ENCODE measurements at regions not wholly inside any gene's neighbourhood (a gene's known extent, or its start where the extent isn't known, plus 50 kb on each side); places are given as distances from the start of the nearest gene placed in this dataset.
"Not testable (repeated sequence)": the region's sequence is repeated elsewhere in the genome, so short reads cannot be mapped to it uniquely, and the experiment has no call there.

DNA sequence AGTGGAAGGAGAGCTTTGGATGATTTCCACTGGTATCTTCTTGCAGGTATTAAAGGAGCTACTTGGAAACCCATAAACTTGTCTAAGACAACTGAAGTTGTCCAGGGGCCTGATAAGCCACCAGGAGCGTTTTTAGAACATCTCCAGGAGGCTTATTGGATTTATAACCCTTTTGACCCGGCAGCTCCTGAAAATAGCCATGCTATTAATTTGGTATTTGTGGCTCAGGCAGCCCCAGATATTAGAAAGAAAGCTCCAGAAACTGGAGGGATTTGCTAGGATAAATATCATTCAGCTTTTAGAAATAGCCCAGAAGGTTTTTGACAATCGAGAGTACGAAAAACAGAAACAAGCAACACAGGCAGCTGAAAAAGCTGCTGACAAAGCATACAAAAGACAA lies 461.0 kb upstream of the HTR1E start:
- no peak for DNase-seq (ENCODE audit: low read depth)

DNA sequence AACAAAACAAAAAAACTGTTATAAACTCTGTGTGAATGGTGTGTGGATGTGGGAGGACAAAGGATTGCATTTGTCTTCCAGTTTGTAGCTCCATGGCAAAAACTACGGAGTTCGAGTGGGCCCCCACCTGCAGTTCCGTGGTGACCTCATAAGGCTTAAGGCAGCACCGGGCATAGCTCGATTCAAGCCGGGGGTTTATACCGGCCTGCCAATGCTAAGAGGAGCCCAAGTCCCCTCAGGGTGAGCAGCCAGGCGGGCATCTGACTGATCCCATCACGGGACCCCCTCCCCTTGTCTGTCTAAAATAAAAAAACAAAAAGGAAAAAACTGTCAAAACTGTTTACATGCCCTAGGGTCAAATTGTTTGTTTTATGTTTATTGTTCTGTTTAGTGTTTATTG lies 463.2 kb upstream of the HTR1E start:
- no peak for DNase-seq (ENCODE audit: low read depth)

DNA sequence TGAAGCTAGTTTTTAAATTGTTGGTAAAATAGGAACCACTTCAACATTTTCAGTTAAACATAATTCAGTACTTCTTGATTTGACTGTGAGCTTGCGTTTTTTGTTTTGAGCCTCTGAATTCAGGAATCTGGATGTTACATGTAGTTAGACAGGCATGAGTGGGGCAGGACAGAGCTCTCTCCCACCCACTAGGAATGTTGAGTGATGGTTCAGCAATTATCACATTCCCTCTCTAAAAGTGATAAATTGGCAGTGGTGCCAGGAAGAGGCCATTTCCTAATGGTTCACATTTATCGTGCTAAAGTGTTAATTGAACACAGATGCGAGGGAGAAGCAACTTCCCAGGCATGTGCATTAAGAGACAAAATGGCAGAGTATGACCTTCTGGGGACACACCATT lies 465.5 kb upstream of the HTR1E start:
- DNase-seq (ENCODE audit: low read depth), result no peak

DNA sequence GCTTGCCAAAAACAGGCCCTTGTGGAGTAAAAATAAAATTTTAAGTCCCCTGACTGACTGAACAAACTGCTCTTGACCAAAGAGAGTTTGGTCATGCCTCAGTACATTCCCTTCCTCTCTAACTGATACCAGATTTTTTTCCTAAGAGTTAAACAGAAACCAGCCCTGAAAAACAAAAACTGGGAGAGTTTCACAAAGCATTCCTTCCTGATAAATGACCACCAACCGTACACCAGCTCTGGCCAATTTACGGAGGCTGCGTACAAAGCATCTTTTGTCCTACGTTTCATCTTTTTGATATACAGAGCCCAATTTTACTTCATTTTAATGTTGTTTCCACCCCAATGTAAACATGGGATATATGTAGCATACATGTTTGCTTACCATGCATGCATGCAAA lies 477.4 kb upstream of the HTR1E start:
- no peak for DNase-seq (ENCODE audit: low read depth)

DNA sequence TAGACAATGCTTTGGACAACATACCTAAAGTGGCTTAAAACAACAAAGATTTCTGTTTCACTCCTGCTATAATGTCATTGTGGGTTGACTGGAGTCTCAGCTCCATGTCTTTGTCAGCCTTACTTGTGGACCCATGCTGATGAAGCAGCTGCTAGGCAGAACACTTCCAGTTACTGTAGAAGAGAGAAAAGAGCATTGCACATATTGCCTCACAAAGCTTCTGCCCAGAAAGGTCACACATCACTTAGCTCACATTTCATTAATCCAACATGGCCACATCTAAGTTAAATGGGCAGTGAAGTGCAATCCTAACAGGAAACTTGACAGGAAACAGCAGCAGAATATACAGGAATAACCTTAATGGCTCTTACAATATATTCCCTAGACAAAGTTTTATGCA lies 480.5 kb upstream of the HTR1E start:
- no peak for DNase-seq (ENCODE audit: low read depth)

DNA sequence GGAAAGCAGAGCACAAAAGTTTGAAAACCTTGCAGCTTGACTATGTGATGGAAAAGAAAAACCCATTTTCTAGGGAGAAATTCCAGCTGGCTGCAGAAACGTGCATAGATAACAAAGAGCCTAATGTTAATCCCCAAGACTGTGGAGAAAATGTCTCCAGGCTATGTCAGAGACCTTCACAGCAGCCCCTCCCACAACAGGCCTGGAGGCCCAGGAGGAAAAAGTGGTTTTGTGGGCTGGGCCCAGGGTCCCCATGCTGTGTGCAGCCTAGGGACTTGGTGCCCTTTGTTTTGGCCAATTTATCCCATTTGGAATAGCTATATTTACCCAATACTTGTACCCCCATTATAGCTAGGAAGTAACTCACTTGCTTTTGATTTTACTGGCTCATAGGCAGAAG lies 484.1 kb upstream of the HTR1E start:
- no peak for DNase-seq (ENCODE audit: low read depth)

DNA sequence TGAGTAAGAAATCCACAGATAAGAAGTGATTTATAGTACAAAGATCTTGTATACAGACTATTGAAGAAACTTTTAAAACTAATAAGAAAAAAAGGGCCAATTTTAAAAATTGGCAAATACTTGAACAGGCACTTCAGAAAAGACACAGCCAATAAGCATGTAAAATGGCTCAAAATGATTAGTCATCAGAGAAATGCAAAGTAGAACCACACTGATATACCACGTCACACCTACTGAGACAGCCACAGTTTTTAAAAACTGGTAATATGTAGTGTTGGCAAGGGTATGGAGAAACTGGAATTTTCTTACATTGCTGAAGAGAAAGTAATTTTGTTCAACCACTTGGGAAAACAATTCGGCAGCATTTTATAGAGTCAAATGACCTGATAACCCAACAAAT lies 488.9 kb upstream of the HTR1E start:
- DNase-seq (ENCODE audit: low read depth), result no peak

DNA sequence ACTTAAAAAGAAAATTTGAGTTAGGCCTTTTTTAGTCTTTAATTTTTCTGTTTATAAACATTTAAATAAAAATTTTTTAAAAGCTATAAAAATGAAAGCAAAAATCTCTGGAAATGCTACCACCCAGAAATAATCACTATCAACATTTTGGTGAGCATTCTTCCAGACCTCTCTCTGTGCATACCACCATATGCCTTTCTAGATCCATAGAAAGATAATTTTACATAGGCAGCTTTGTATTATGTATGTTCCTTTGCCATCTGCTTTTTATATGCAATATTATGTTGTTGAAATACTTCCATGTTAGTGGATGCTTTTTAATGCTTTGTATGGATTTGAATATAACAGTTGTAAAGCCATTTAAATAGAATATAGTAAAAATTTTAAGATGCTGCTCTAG lies 496.7 kb upstream of the HTR1E start:
- DNase-seq (ENCODE audit: low read depth), result no peak

DNA sequence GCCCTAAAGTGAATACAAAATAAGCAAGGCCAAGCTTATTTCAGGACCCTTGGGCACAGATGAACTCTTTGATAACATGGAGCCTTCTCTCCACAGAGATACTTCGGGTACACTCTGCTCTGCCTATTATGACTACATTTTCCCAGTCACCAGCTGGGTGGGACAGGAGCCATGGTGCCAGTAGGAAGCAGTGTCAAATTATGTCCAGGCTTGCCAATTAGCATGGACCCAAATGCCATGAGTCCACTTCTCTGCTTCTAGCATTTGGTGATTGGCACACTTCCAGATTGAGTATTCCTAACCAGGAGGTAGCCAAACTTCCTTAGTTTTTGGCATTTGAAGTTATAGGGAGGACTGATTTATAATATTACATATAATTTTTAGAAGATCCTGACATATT lies 513.8 kb upstream of the HTR1E start:
- no peak for DNase-seq (ENCODE audit: low read depth)

DNA sequence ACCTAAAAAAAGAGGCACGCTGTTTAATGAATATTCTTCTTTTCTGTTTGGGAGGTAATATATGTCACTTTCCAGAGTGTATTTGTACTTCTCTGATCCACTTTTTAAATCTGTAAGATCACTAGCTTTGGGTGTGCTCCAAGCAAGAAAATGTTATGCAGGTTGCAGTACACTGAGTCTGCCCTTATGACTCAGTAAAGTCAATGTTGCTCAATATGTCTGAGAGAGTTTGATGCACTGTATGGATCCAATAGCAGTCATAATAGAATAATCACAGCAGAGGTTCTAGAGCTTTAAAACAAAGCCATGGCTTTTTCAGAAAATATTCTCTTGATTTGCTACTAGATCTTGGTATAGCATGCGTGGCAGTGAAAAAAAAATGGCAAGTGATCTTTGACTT lies 525.3 kb upstream of the HTR1E start:
- no peak for DNase-seq (ENCODE audit: low read depth)

DNA sequence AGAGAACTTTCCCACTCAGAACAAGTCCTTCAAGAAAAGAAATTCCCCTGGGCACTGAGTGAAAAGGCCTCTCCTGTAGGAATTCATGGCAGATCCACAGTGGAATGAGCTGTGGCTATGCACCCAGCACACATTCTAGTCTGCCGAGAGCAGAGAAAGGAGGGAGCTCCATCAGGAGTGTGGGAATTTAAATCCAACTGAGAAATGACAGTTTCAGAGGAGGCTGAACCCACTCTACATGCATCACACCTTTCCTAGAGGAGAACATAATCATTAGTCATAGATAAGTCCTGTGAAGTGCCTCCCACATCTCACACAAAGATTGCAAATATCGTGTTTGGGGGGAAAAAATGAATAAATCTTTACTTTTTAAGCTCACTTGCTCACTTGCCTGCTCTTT lies 530.2 kb upstream of the HTR1E start:
- DNase-seq (ENCODE audit: low read depth), result no peak

DNA sequence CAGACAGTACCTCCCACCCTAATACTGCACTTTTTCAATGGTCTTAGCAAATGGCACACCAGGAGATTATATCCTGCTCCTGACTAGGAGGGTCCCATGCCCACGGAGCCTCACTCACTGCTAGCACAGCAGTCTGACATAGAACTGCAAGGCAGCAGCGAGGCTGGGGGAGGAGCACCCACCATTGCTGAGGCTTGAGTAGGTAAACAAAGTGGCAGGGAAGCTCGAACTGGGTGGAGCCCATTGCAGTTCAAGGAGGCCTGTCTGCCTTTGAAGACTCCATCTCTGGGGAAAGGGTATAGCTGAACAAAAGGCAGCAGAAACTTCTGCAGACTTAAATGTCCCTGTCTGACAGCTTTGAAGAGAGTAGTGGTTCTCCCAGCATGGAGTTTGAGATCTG lies 544.5 kb upstream of the HTR1E start:
- DNase-seq (ENCODE audit: low read depth), result not testable (repeated sequence)

DNA sequence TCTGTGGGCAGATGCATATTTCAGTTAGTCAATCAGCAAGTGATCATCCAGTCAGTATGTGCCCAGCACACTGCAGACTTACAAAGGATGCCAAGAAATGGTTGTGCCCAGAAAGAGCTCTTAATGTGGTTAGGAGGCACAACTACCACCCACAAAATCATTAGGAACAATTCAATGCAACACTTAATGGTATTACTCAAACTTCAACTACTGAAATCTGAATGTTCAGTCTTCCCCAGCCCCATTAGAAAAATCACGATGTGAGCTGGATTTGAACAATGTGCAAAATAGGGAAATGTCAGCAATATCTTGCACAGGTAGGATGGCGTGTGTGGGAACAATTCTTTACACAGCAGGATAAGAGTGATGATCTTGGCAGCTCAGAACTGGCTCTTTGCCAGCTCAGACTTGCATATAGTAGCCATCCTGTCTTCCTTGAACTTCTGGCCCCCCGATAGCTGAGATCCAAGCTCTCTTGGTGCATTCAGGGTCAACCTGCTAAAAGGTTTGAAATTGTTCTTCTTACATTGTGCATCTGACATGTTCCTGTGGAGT lies 556.7 kb upstream of the HTR1E start:
- no peak for DNase-seq (ENCODE audit: low read depth)

DNA sequence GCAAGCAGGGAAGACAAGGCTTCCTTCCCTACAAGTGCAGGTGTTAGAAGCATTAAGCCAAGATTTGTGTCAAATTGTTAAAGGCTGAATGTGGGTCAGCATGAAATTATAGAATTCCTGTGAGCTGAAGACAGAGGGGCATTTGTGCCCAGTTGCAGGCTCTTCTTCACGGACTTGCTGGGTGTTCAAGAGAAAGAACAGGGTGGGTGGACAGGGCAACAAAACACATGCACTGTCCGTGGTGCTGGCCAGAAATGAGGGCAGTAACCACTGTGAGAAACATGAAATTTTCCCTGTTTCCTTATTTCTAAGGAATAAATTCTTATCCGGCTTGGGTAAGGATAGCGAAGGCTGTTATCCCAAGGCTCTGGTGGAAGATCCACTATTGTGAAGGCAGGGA lies 579.5 kb upstream of the HTR1E start:
- no peak for DNase-seq (ENCODE audit: low read depth)

DNA sequence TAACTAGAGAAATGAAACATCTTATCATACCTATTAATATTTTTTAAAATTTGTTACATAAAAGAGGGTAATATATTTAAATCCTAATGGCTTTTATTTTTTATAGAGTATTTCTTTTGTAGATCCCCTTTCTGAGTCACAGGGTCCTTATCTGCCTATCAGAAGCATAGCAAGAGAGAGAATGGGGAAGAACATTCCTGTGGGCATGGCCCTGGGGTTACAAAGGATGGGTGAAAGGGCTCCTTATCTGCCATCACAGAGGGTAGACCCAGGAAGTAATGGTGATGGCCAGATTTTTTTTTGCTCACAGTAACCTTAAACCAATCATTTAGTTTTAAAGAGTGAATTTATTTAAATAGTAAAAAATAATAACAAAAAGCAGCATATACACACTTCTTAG lies 582.1 kb upstream of the HTR1E start:
- DNase-seq (ENCODE audit: low read depth), result no peak

DNA sequence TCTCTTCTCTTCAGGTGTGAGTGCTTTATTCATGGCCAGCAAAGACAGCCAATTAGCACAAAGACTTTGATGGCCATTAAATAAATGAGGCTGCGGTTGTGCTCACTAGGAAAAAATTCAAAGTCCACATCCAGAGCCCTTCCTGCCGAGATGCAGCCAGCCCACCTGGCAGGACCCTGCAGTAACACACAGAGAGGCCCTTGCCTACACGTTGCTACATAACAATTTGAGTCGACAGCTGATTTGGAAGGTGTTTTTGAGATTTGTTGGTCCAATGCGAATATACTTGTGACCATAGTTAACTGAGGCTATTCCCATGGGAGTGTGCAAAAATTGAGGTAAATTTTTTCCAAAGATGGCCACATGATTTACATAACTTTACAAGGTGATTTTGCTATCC lies 605.4 kb upstream of the HTR1E start:
- DNase-seq (ENCODE audit: low read depth), result no peak

DNA sequence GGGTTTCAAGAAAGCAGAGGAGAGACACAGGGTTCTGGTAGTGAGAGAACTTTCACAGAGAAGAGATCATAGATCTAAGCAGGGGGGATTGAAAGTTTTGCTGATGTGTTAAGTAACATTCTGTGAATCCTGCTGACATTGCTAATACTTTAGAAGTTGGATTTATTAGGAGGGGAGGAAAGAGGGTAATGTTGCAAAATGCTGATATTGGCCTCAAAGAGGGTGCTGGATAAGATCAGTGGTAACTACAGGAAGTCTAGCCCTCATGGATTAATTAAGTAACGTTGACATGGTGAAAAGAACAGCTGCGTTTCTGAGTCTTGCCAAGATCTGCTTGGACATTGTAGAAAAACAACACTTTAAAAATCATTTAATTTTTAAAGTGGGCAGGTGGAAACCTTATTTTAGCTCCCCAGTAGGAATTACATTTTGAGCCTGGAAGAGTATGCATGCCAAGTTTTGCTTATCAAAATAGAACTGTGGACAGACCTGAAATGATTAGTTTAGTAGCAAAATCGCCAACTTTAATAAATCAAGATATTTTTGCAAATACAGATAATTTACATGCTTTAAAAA lies 606.0 kb upstream of the HTR1E start:
- no peak for DNase-seq (ENCODE audit: low read depth)

DNA sequence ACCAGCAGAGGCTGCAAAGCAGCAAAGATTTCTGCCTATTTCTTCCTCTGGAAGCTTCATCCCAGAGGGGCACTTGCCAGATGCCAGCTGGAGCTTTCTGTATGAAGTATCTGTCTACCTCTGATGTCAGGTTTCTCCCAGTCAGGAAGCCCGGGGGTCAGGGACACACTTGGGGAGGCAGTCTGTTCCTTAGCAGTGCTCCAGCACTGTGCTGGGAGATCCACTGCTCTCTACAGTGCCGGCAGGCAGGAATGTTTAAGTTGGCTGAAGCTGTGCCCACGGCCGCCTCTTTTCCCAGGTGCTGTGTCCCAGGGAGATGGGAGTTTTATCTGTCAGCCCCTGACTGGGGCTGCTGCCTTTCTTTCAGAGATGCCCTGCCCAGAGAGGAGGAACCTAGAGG lies 631.1 kb upstream of the HTR1E start:
- DNase-seq (ENCODE audit: low read depth), result no peak

DNA sequence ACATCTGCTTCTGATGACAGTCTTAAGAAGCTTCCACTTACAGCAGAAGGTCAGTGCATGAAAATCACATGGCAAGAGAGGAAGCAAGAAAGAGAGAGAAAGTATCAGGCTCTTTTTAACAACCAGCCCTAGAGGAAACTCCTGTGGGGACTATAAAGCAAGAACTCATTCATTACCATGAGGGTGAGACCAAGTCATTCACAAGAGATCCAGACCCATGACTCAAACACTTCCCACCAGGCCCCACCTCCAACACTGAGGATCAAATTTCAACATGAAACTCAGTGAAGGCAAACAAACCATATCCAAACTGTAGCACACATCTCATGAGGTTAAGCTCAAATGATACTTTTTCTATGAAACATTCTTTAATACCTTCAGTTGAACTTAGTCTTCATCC lies 643.2 kb upstream of the SYNCRIP start:
- no peak for DNase-seq (ENCODE audit: low read depth)

DNA sequence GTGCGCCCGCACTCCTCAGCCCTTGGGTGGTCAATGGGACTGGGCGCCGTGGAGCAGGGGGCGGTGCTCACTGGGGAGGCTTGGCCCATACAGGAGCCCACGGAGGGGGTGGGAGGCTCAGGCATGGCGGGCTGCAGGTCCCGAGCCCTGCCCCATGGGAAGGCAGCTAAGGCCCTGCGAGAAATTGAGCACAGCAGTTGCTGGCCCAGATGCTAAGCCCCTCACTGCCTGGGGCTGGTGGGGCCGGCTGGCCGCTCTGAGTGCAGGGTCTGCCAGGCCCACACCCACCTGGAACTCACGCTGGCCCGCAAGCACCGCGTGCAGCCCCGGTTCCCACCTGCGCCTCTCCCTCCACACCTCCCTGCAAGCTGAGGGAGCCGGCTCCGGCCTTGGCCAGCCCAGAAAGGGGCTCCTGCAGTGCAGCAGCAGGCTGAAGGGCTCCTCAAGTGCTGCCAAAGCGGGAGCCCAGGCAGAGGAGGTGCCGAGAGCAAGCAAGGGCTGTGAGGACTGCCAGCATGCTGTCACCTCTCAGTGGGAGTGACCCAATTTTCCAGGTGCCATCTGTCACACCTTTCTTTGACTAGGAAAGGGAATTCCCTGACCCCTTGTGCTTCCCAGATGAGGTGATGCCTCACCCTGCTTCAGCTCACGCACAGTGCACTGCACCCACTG lies 642.3 kb upstream of the SYNCRIP start:
- DNase-seq (ENCODE audit: low read depth), result not testable (repeated sequence)

DNA sequence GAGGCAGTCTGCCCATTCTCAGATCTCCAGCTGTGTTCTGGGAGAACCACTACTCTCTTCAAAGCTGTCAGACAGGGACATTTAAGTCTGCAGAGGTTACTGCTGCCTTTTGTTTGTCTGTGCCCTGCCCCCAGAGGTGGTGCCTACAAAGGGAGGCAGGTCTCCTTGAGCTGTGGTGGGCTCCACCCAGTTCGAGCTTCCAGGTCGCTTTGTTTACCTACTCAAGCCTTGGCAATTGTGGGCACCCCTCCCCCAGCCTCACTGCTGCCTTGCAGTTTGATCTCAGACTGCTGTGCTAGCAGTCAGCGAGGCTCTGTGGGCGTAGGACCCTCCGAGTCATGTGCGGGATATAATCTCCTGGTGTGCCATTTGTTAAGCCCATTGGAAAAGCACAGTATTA lies 640.9 kb upstream of the SYNCRIP start:
- DNase-seq (ENCODE audit: low read depth), result not testable (repeated sequence)

DNA sequence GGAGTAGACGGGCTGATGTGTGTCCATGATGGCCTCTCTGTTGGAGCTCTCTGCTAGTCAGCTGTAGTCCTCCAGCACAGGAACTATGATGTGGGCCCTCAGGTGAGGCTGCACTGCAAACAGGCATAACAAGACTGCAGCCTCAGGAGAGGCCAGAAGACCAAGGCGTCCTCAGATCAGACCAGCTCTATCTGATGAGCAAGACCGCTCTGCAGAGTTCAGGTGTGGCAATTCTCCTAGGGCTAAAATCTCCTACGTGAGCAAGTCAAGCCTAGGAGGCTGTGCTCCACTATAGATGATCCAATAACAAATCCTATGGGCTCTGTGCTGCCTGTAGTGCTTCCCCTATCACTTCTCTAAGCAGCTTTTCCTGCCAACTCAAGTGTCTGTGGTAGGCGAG lies 633.4 kb upstream of the SYNCRIP start:
- DNase-seq (ENCODE audit: low read depth), result no peak

DNA sequence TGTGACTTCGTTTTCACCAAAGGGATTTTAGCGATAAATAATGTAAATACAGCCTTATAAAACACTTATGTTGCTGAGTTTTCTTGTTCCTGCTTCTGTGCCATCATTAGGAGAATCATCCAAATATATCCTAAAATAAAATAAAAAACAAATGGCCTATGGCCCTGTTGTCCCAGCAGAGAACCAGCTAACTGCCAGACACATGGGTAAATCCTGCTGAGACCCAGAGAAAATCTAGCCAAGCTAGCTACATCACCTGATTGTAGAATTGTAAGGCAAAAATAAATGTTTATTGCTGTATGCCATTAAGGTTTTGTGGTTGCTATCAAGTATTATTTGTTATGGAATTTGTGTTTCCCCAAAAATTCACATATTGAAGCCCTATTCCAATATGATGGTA lies 631.2 kb upstream of the SYNCRIP start:
- no peak for DNase-seq (ENCODE audit: low read depth)

DNA sequence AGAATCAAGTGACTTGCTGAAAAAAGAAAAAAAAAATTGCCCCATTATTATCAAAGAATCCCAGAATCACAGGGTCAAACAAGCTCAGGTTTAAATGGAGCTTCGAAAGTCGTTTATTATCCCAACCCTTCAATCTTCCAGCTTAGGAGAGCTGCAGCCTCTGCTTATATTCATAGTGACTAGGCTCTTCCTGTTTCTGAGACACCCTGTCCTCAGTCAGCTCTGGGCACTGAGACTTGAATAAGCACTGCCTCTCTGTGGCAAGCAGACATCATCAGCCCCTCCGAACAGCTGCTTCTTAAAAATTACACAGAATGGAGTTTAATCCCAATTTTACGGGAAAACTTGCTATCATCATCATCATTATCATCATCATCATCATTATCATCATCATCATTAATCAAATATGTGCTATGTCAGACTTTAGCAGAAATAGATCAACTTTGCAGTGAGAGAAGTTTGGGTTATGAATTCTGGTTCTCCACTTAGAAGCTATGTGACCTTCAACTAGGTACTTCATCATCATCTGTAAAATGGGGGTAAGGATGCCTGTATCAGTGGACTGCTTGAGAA lies 614.0 kb upstream of the SYNCRIP start:
- no peak for DNase-seq (ENCODE audit: low read depth)

Data from GM04504 (cell line).